Iris pigment epithelial cell (primary cell): ENCODE measurements at regions not wholly inside any gene's neighbourhood (a gene's known extent, or its start where the extent isn't known, plus 50 kb on each side); places are given as distances from the start of the nearest gene placed in this dataset.
"Not testable (repeated sequence)": the region's sequence is repeated elsewhere in the genome, so short reads cannot be mapped to it uniquely, and the experiment has no call there.

ENCODE experiments used
- DNase-seq: peaks from one replicate; pipeline ENCODE4 v3.0.0-alpha.2; 2011; ENCODE audit warnings: low read depth

- no peak for DNase-seq
Measured at GRCh38 chr10:80751940-80752339, 214.2 kb downstream of the SH2D4B start.

- no peak for DNase-seq
Measured at GRCh38 chr10:80753612-80754011, 215.9 kb downstream of the SH2D4B start.

GRCh38 chr10:80755893-80756292 is 218.2 kb downstream of the SH2D4B start:
- no peak for DNase-seq

GRCh38 chr10:80759693-80760092 is 222.0 kb downstream of the SH2D4B start:
- DNase-seq, result no peak

- DNase-seq, result no peak
Measured at GRCh38 chr10:80760914-80761371, 223.2 kb downstream of the SH2D4B start.

GRCh38 chr10:80767963-80768362 is 230.3 kb downstream of the SH2D4B start:
- no peak for DNase-seq

GRCh38 chr10:80769700-80770160 is 232.0 kb downstream of the SH2D4B start:
- DNase-seq, result no peak

GRCh38 chr10:80770239-80770638 is 232.5 kb downstream of the SH2D4B start:
- no peak for DNase-seq

GRCh38 chr10:80771285-80771684 is 233.6 kb downstream of the SH2D4B start:
- DNase-seq, result no peak

GRCh38 chr10:80771902-80772555 is 234.3 kb downstream of the SH2D4B start:
- no peak for DNase-seq

GRCh38 chr10:80772596-80772995 is 234.9 kb downstream of the SH2D4B start:
- DNase-seq, result no peak

- no peak for DNase-seq
Measured at GRCh38 chr10:80784695-80785094, 247.0 kb downstream of the SH2D4B start.

- DNase-seq, result no peak
Measured at GRCh38 chr10:80786322-80786721, 248.6 kb downstream of the SH2D4B start.

GRCh38 chr10:80787952-80788351 is 250.2 kb downstream of the SH2D4B start:
- DNase-seq, result no peak

GRCh38 chr10:80794994-80795393 is 257.3 kb downstream of the SH2D4B start:
- DNase-seq, result no peak

GRCh38 chr10:80805343-80806020 is 267.8 kb downstream of the SH2D4B start:
- no peak for DNase-seq

- DNase-seq, result no peak
Measured at GRCh38 chr10:80814147-80814652, 276.5 kb downstream of the SH2D4B start.

- DNase-seq, result no peak
Measured at GRCh38 chr10:80829151-80829550, 291.4 kb downstream of the SH2D4B start.

- DNase-seq, result no peak
Measured at GRCh38 chr10:80829562-80829961, 291.9 kb downstream of the SH2D4B start.

- DNase-seq, result not testable (repeated sequence)
Measured at GRCh38 chr10:80832693-80833092, 295.0 kb downstream of the SH2D4B start.

- DNase-seq, result no peak
Measured at GRCh38 chr10:80855348-80855971, 317.8 kb downstream of the SH2D4B start.

- no peak for DNase-seq
Measured at GRCh38 chr10:80856186-80856585, 318.5 kb downstream of the SH2D4B start.

- DNase-seq, result not testable (repeated sequence)
Measured at GRCh38 chr10:80859279-80859678, 321.6 kb downstream of the SH2D4B start.
